Mesothelial cell of epicardium (in vitro differentiated cells): ENCODE measurements at regions not wholly inside any gene's neighbourhood (a gene's known extent, or its start where the extent isn't known, plus 50 kb on each side); places are given as distances from the start of the nearest gene placed in this dataset.

Source experiments
- DNase-seq, 2 experiments: peaks; one replicate each; pipeline ENCODE4 v3.0.0; 2021; ENCODE audit warnings: low spot score in 2 of 2; ENCODE audit not compliant: unreplicated experiment in 2 of 2
- H3K27ac Mint-ChIP-seq: 2 replicates; pipeline ENCODE4 v1.8.0; 2021; ENCODE audit warnings: mixed read lengths
- H3K27me3 Mint-ChIP-seq: 2 replicates; pipeline ENCODE4 v1.8.0; 2021; ENCODE audit warnings: low read depth, mixed read lengths
- H3K36me3 Mint-ChIP-seq: 2 replicates; pipeline ENCODE4 v1.8.0; 2021; ENCODE audit warnings: mixed read lengths
- H3K4me1 Mint-ChIP-seq: 2 replicates; pipeline ENCODE4 v1.8.0; 2021; ENCODE audit warnings: mixed read lengths
- H3K4me3 Mint-ChIP-seq: 2 replicates; pipeline ENCODE4 v1.8.0; 2021; ENCODE audit warnings: mild to moderate bottlenecking, moderate library complexity, mixed read lengths
- H3K9me3 Mint-ChIP-seq: 2 replicates; pipeline ENCODE4 v1.8.0; 2021; ENCODE audit warnings: mixed read lengths
- CTCF ChIP-seq: fragments of 200-600 bp; sonication (generic); IDR thresholded peaks from one replicate; pipeline ENCODE4 v1.5.0; 2021; ENCODE audit warnings: antibody characterized with exemption; ENCODE audit not compliant: unreplicated experiment

- Mint-ChIP-seq H3K4me1 (peaks cover 20% of the 10 kb centered on the region), H3K27me3 (no peaks in the 10 kb centered on the region), H3K4me3 (no peak overlapping the region), H3K9me3 (no peaks in the 10 kb centered on the region), H3K27ac (no peak overlapping the region), H3K36me3 (no peaks in the 10 kb centered on the region)
- no peak for TF ChIP-seq CTCF
- DNase-seq = no peak
Measured at GRCh38 chr2:6443061-6443823, 422.5 kb downstream of the CMPK2 start.

GRCh38 chr2:6444514-6444913 lies 421.2 kb downstream of the CMPK2 start:
- H3K4me1 Mint-ChIP-seq = peaks cover 22% of the 10 kb centered on the region
- H3K27ac Mint-ChIP-seq = no peak overlapping the region
- no peak for TF ChIP-seq CTCF
- no peaks in the 10 kb centered on the region for H3K27me3 Mint-ChIP-seq
- DNase-seq = no peak
- no peak overlapping the region for H3K4me3 Mint-ChIP-seq
- H3K9me3 Mint-ChIP-seq = no peaks in the 10 kb centered on the region
- no peaks in the 10 kb centered on the region for H3K36me3 Mint-ChIP-seq

- H3K36me3 Mint-ChIP-seq = no peaks in the 10 kb centered on the region
- H3K27me3 Mint-ChIP-seq = no peaks in the 10 kb centered on the region
- TF ChIP-seq CTCF = no peak
- no peak for DNase-seq
- no peak overlapping the region for H3K4me3 Mint-ChIP-seq
- H3K27ac Mint-ChIP-seq = no peak overlapping the region
- H3K4me1 Mint-ChIP-seq = peaks cover 22% of the 10 kb centered on the region
- H3K9me3 Mint-ChIP-seq = no peaks in the 10 kb centered on the region
Measured at GRCh38 chr2:6445156-6445555, 420.6 kb downstream of the CMPK2 start.

GRCh38 chr2:6446938-6447608 lies 418.6 kb downstream of the CMPK2 start:
- peaks cover 20% of the 10 kb centered on the region for H3K4me1 Mint-ChIP-seq
- TF ChIP-seq CTCF = no peak
- no peak for DNase-seq
- H3K4me3 Mint-ChIP-seq = no peak overlapping the region
- no peaks in the 10 kb centered on the region for H3K36me3 Mint-ChIP-seq
- H3K27me3 Mint-ChIP-seq = no peaks in the 10 kb centered on the region
- H3K9me3 Mint-ChIP-seq = peaks cover 6% of the 10 kb centered on the region
- no peak overlapping the region for H3K27ac Mint-ChIP-seq

- no peak for TF ChIP-seq CTCF
- Mint-ChIP-seq H3K9me3 (peaks cover 18% of the 10 kb centered on the region), H3K27ac (no peak overlapping the region), H3K4me1 (peaks cover 16% of the 10 kb centered on the region), H3K4me3 (no peak overlapping the region), H3K36me3 (peaks cover 5% of the 10 kb centered on the region), H3K27me3 (no peaks in the 10 kb centered on the region)
- no peak for DNase-seq
Measured at GRCh38 chr2:6448893-6449292, 416.8 kb downstream of the CMPK2 start.
